ENCODE measurements at regions not wholly inside any gene's neighbourhood (a gene's known extent, or its start where the extent isn't known, plus 50 kb on each side); places are given as distances from the start of the nearest gene placed in this dataset.
"Not testable (repeated sequence)": the region's sequence is repeated elsewhere in the genome, so short reads cannot be mapped to it uniquely, and the experiment has no call there.

- ATAC-seq (ENCODE audit: insufficient number of reproducible peaks, low FRiP score, low read depth), result no peak
- Histone ChIP-seq H3K4me3 (no peak overlapping the region), H3K4me1 (ENCODE audit: control insufficient read depth in 1 of 2, low read depth in 2 of 2) (no peaks in the 10 kb centered on the region), H3K9me3 (no peaks in the 10 kb centered on the region), H3K36me3 (no peaks in the 10 kb centered on the region), H3K27me3 (replicated peaks; ENCODE audit: insufficient read depth) (no peaks in the 10 kb centered on the region), H3K27ac (no peak overlapping the region)
- DNase-seq (ENCODE audit: low spot score), result no peak
- no peak for TF ChIP-seq CTCF (IDR thresholded peaks at IDR 0.05)
These were observed 1004.4 kb upstream of the DDX18 start for GRCh38 chr2:116810071-116810470.

- Histone ChIP-seq H3K4me1 (ENCODE audit: control insufficient read depth in 1 of 2, low read depth in 2 of 2) (no peaks in the 10 kb centered on the region), H3K9me3 (no peaks in the 10 kb centered on the region), H3K27me3 (replicated peaks; ENCODE audit: insufficient read depth) (no peaks in the 10 kb centered on the region), H3K27ac (no peak overlapping the region), H3K4me3 (no peak overlapping the region), H3K36me3 (no peaks in the 10 kb centered on the region)
- TF ChIP-seq CTCF (IDR thresholded peaks at IDR 0.05), result no peak
- no peak for DNase-seq (ENCODE audit: low spot score)
- ATAC-seq (ENCODE audit: insufficient number of reproducible peaks, low FRiP score, low read depth), result no peak
These were observed 1003.8 kb upstream of the DDX18 start for GRCh38 chr2:116810645-116811044.

- TF ChIP-seq CTCF (IDR thresholded peaks at IDR 0.05), result peak; percentile 7
These were observed 995.1 kb upstream of the DDX18 start for GRCh38 chr2:116819355-116819754.

GRCh38 chr2:116820986-116821385 is 993.5 kb upstream of the DDX18 start:
- H3K9me3 ChIP-seq, result no peaks in the 10 kb centered on the region
- H3K27me3 ChIP-seq (replicated peaks; ENCODE audit: insufficient read depth), result no peaks in the 10 kb centered on the region
- H3K4me1 ChIP-seq (ENCODE audit: control insufficient read depth in 1 of 2, low read depth in 2 of 2), result no peaks in the 10 kb centered on the region
- no peak overlapping the region for H3K4me3 ChIP-seq
- TF ChIP-seq CTCF (IDR thresholded peaks at IDR 0.05), result no peak
- H3K27ac ChIP-seq, result no peak overlapping the region
- ATAC-seq (ENCODE audit: insufficient number of reproducible peaks, low FRiP score, low read depth) (no peak), DNase-seq (ENCODE audit: low spot score) (no peak)
- no peaks in the 10 kb centered on the region for H3K36me3 ChIP-seq

More at GRCh38 chr2:116819355-116819754, 995.1 kb upstream of the DDX18 start:
- H3K9me3 ChIP-seq, result no peaks in the 10 kb centered on the region
- H3K36me3 ChIP-seq, result no peaks in the 10 kb centered on the region
- H3K4me1 ChIP-seq (ENCODE audit: control insufficient read depth in 1 of 2, low read depth in 2 of 2), result no peaks in the 10 kb centered on the region
- no peak overlapping the region for H3K27ac ChIP-seq
- no peaks in the 10 kb centered on the region for H3K27me3 ChIP-seq (replicated peaks; ENCODE audit: insufficient read depth)
- DNase-seq (ENCODE audit: low spot score) (no peak), ATAC-seq (ENCODE audit: insufficient number of reproducible peaks, low FRiP score, low read depth) (no peak)
- H3K4me3 ChIP-seq, result no peak overlapping the region

DNA sequence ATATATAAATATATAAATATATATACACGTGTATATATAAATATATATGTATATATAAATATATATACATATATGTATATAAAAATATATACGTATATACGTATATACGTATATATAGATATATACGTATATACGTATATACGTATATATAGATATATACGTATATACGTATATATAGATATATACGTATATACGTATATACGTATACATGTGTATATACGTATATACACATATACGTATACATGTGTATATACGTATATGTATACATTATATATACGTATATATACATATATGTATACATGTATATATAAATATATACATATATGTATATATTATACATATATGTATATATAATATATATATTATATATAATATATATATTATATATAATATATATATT is 984.9 kb upstream of the DDX18 start:
- not testable (repeated sequence) for H3K27ac ChIP-seq; H3K27me3 ChIP-seq (replicated peaks; ENCODE audit: insufficient read depth); ATAC-seq (ENCODE audit: insufficient number of reproducible peaks, low FRiP score, low read depth); DNase-seq (ENCODE audit: low spot score); H3K4me3 ChIP-seq; H3K36me3 ChIP-seq; H3K4me1 ChIP-seq (ENCODE audit: control insufficient read depth in 1 of 2, low read depth in 2 of 2); H3K9me3 ChIP-seq

DNA sequence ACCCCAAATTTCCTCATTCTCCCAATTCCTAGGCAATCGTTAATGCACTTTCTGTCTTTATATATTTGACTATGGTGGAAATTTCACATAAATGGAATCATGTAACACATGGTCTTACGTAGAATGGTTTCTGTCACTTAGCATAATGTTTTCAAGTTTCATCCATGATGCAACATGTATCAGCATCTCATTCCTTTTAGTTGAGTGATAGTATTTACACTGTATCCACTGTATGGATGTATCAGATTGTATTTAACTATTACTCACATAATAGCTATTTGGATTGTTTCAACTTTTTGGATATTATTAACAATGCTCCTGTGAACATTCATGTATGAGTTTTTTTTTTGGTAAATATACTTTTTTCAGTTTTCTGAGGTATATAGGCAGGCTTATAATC is 982.3 kb upstream of the DDX18 start:
- Histone ChIP-seq H3K4me1 (ENCODE audit: control insufficient read depth in 1 of 2, low read depth in 2 of 2) (no peaks in the 10 kb centered on the region), H3K27me3 (replicated peaks; ENCODE audit: insufficient read depth) (no peaks in the 10 kb centered on the region), H3K27ac (no peak overlapping the region), H3K9me3 (no peaks in the 10 kb centered on the region), H3K36me3 (no peaks in the 10 kb centered on the region), H3K4me3 (no peak overlapping the region)
- no peak for ATAC-seq (ENCODE audit: insufficient number of reproducible peaks, low FRiP score, low read depth)
- TF ChIP-seq CTCF (IDR thresholded peaks at IDR 0.05), result no peak
- no peak for DNase-seq (ENCODE audit: low spot score)
